Stimulated activated CD4-positive, alpha-beta T cell treated with anti-CD3 and anti-CD28 coated beads, Interleukin-12 subunit alpha, Interleukin-12 subunit beta, amount 100 ng/mL, for 48 hours (primary cell): ENCODE measurements at regions not wholly inside any gene's neighbourhood (a gene's known extent, or its start where the extent isn't known, plus 50 kb on each side); places are given as distances from the start of the nearest gene placed in this dataset.
A peak's percentile ranks its signal among the peaks of the same experiment; 100 is the strongest.

Experiments used
- DNase-seq, 3 donors: peaks; one replicate each; pipeline ENCODE4 v3.0.0-alpha.2; 2020; ENCODE audit warnings: low read depth in 2 of 3, low spot score in 1 of 3

- peak in 1 of 3 donors; percentile 51 for DNase-seq
These were observed 104.4 kb upstream of the TAB2 start for GRCh38 chr6:149212892-149213801.

GRCh38 chr6:149213829-149214228 is 103.7 kb upstream of the TAB2 start:
- no peak for DNase-seq

- no peak for DNase-seq
These were observed 101.1 kb upstream of the TAB2 start for GRCh38 chr6:149216459-149216858.

- DNase-seq: no peak
These were observed 100.0 kb upstream of the TAB2 start for GRCh38 chr6:149217466-149217888.

GRCh38 chr6:149218471-149218870 is 99.0 kb upstream of the TAB2 start:
- DNase-seq: no peak

GRCh38 chr6:149218915-149219314 is 98.6 kb upstream of the TAB2 start:
- DNase-seq: no peak

GRCh38 chr6:149220882-149221773 is 96.4 kb upstream of the TAB2 start:
- no peak for DNase-seq

- DNase-seq: no peak
These were observed 95.8 kb upstream of the TAB2 start for GRCh38 chr6:149221774-149222070.

GRCh38 chr6:149223120-149223903 is 94.2 kb upstream of the TAB2 start:
- DNase-seq: no peak

- DNase-seq: no peak
These were observed 93.6 kb upstream of the TAB2 start for GRCh38 chr6:149223904-149224351.

- DNase-seq: no peak
These were observed 93.1 kb upstream of the TAB2 start for GRCh38 chr6:149224399-149224798.

- no peak for DNase-seq
These were observed 92.1 kb upstream of the TAB2 start for GRCh38 chr6:149225370-149225769.

- no peak for DNase-seq
These were observed 91.6 kb upstream of the TAB2 start for GRCh38 chr6:149225946-149226345.

- no peak for DNase-seq
These were observed 89.7 kb upstream of the TAB2 start for GRCh38 chr6:149227796-149228195.

GRCh38 chr6:149228311-149228955 is 89.1 kb upstream of the TAB2 start:
- DNase-seq: no peak

GRCh38 chr6:149229096-149229495 is 88.4 kb upstream of the TAB2 start:
- DNase-seq: no peak

GRCh38 chr6:149230712-149231460 is 86.6 kb upstream of the TAB2 start:
- DNase-seq: no peak

- DNase-seq: no peak
These were observed 85.7 kb upstream of the TAB2 start for GRCh38 chr6:149231778-149232177.

GRCh38 chr6:149233056-149233715 is 84.3 kb upstream of the TAB2 start:
- DNase-seq: peak; percentile 37 to 41 (median 39)
